A549 (cell line): ENCODE measurements at regions not wholly inside any gene's neighbourhood (a gene's known extent, or its start where the extent isn't known, plus 50 kb on each side); places are given as distances from the start of the nearest gene placed in this dataset.
"Not testable (repeated sequence)": the region's sequence is repeated elsewhere in the genome, so short reads cannot be mapped to it uniquely, and the experiment has no call there.

Experiments
- ATAC-seq, 2 experiments: fragments of 200-7000 bp in 1 of 2; fragments of >200 bp in 1 of 2; cut with Nextera tagmentation in 1 of 2; cut with Tn5 transposase in 1 of 2; 3 replicates each; pipeline versions ENCODE4 v1.8.0 to v1.9.1; 2018 to 2020; ENCODE audit warnings: mild to moderate bottlenecking in 1 of 2, moderate library complexity in 1 of 2
- CTCF ChIA-PET: fragments of 300-600 bp; sonication (Branson Sonifier 250); formaldehyde crosslinking; extraction: SDS; loops from one replicate; lab custom pipeline; 2021; ENCODE audit warnings: antibody characterized with exemption, inconsistent platforms; lab: Yijun Ruan, JAX
- POLR2A ChIA-PET: fragments of 350-600 bp; formaldehyde crosslinking; extraction: SDS; loops from one replicate; lab custom pipeline; 2021; ENCODE audit warnings: antibody characterized with exemption, inconsistent platforms; lab: Yijun Ruan, JAX
- DNase-seq, 2 experiments: peaks; one replicate each; pipeline versions ENCODE4 v3.0.0 to v3.0.0-alpha.2; 2011 to 2016; ENCODE audit warnings: low read depth in 1 of 2, low spot score in 1 of 2
- FAIRE-seq: peaks from 2 replicates; lab custom pipeline; 2011; peaks lifted over from hg19 to GRCh38; lab: Jason Lieb, UNC
- H3K27ac ChIP-seq, 2 experiments: fragments of >200 bp; sonication (Bioruptor Twin); formaldehyde crosslinking; 3 replicates each; pipeline ENCODE4 v1.5.1; 2016 to 2017
- H3K4me1 ChIP-seq: fragments of >200 bp; sonication (Bioruptor Twin); formaldehyde crosslinking; 3 replicates; pipeline ENCODE4 v1.6.1; 2016
- H3K4me2 ChIP-seq: fragments of >200 bp; sonication (Bioruptor Twin); formaldehyde crosslinking; 3 replicates; pipeline ENCODE4 v1.6.1; 2016
- H3K4me3 ChIP-seq: fragments of >200 bp; sonication (Bioruptor Twin); formaldehyde crosslinking; 3 replicates; pipeline ENCODE4 v1.5.1; 2016
- H3K9me3 ChIP-seq: fragments of >200 bp; sonication (Bioruptor Twin); formaldehyde crosslinking; 3 replicates; pipeline ENCODE4 v1.6.1; 2016
- CBX2 ChIP-seq: fragments of 200-600 bp; sonication (generic); IDR thresholded peaks from 2 replicates; pipeline ENCODE4 v1.6.1; 2016; ENCODE audit warnings: low read depth, mild to moderate bottlenecking, borderline replicate concordance
- CEBPB ChIP-seq, 2 experiments: fragments of >200 bp in 1 of 2; sonication (Bioruptor Twin) in 1 of 2; formaldehyde crosslinking in 1 of 2; IDR thresholded peaks; 2 replicates each; pipeline ENCODE4 v1.6.1; 2012 to 2016
- FOSB ChIP-seq: fragments of 250-450 bp; sonication (Bioruptor Pico); IDR thresholded peaks from 2 replicates; pipeline ENCODE4 v1.5.0; 2020; ENCODE audit warnings: mild to moderate bottlenecking, moderate library complexity
- FOSL2 ChIP-seq, 2 experiments: fragments of 450-650 bp in 1 of 2; fragments of >200 bp in 1 of 2; sonication (Bioruptor Twin) in 1 of 2; formaldehyde crosslinking; IDR thresholded peaks; 2 replicates each; pipeline versions ENCODE4 v1.5.0 to v1.6.1; 2016 to 2020; ENCODE audit warnings: mild to moderate bottlenecking in 1 of 2, moderate library complexity in 1 of 2
- FOXS1 ChIP-seq: fragments of 250-450 bp; sonication (Bioruptor Pico); IDR thresholded peaks from 2 replicates; pipeline ENCODE4 v1.5.0; 2020; ENCODE audit warnings: mild to moderate bottlenecking, moderate library complexity
- HDAC2 ChIP-seq: fragments of 200-600 bp; sonication (generic); IDR thresholded peaks from 2 replicates; pipeline ENCODE4 v1.6.1; 2016
- HEYL ChIP-seq: fragments of 250-450 bp; sonication (Bioruptor Pico); IDR thresholded peaks from 2 replicates; pipeline ENCODE4 v1.8.0; 2021; ENCODE audit warnings: mild to moderate bottlenecking, moderate library complexity
- HOXB13 ChIP-seq: fragments of 250-450 bp; sonication (Bioruptor Pico); IDR thresholded peaks from 2 replicates; pipeline ENCODE4 v1.5.0; 2020; ENCODE audit warnings: low read depth, mild to moderate bottlenecking, moderate library complexity
- HOXB5 ChIP-seq: fragments of 250-450 bp; sonication (Bioruptor Pico); IDR thresholded peaks from 2 replicates; pipeline ENCODE4 v1.5.0; 2020; ENCODE audit warnings: mild to moderate bottlenecking, moderate library complexity
- JUN ChIP-seq, 2 experiments: fragments of >200 bp; sonication (Bioruptor Twin); formaldehyde crosslinking; IDR thresholded peaks; 2 replicates in 1 of 2; 3 replicates in 1 of 2; pipeline ENCODE4 v1.6.1; 2016 to 2017
- JUNB ChIP-seq: fragments of >200 bp; sonication (Bioruptor Twin); formaldehyde crosslinking; IDR thresholded peaks from 2 replicates; pipeline ENCODE4 v1.6.1; 2016
- KDM1A ChIP-seq: fragments of 200-600 bp; sonication (generic); IDR thresholded peaks from 2 replicates; pipeline ENCODE4 v1.6.1; 2016; ENCODE audit warnings: low read depth, mild to moderate bottlenecking
- KDM5A ChIP-seq: fragments of 200-600 bp; sonication (generic); IDR thresholded peaks from 2 replicates; pipeline ENCODE4 v1.6.1; 2016; ENCODE audit warnings: antibody characterized with exemption, mild to moderate bottlenecking
- MAZ ChIP-seq: fragments of 150-350 bp; IDR thresholded peaks from 2 replicates; pipeline ENCODE4 v1.6.1; 2014; ENCODE audit warnings: antibody characterized with exemption, low read depth, low read length, borderline replicate concordance
- NPAS2 ChIP-seq: fragments of 250-450 bp; sonication (Bioruptor Pico); IDR thresholded peaks from 2 replicates; pipeline ENCODE4 v1.8.0; 2022; ENCODE audit warnings: mild to moderate bottlenecking, moderate library complexity, borderline replicate concordance
- PHF8 ChIP-seq: fragments of 200-600 bp; sonication (generic); IDR thresholded peaks from 2 replicates; pipeline ENCODE4 v1.6.1; 2016; ENCODE audit warnings: low read depth, mild to moderate bottlenecking, antibody characterized with exemption, moderate library complexity, borderline replicate concordance
- RAD21 ChIP-seq, 2 experiments: fragments of >200 bp in 1 of 2; sonication (Bioruptor Twin) in 1 of 2; formaldehyde crosslinking in 1 of 2; IDR thresholded peaks in 1 of 2; conservative IDR thresholded peaks in 1 of 2; 2 replicates in 1 of 2; 3 replicates in 1 of 2; pipeline ENCODE4 v1.6.1; 2012 to 2018; ENCODE audit warnings: inconsistent platforms in 1 of 2
- RCOR1 ChIP-seq: fragments of 150-350 bp; IDR thresholded peaks from 2 replicates; pipeline ENCODE4 v1.6.1; 2014; ENCODE audit warnings: antibody characterized with exemption, low read length, low read depth
- RFX5 ChIP-seq: fragments of 450-650 bp; IDR thresholded peaks from 2 replicates; pipeline ENCODE4 v1.7.1; 2014; ENCODE audit warnings: antibody characterized with exemption, mild to moderate bottlenecking, moderate library complexity
- TP53 ChIP-seq: fragments of 250-450 bp; sonication (Bioruptor Pico); IDR thresholded peaks from 2 replicates; pipeline ENCODE4 v1.5.0; 2021; ENCODE audit warnings: mild to moderate bottlenecking, moderate library complexity
- ZNF302 ChIP-seq: fragments of 250-450 bp; sonication (Bioruptor Pico); IDR thresholded peaks from 2 replicates; pipeline ENCODE4 v1.9.0; 2021; ENCODE audit warnings: inconsistent platforms, mild to moderate bottlenecking, moderate library complexity
- ZSCAN20 ChIP-seq: fragments of 250-450 bp; sonication (Bioruptor Pico); IDR thresholded peaks from 2 replicates; pipeline ENCODE4 v1.8.0; 2022; ENCODE audit warnings: mild to moderate bottlenecking, moderate library complexity
- WGBS: methylation state at CpG from one replicate; pipeline ENCODE4 v1.1.6; 2017; ENCODE audit errors: missing lambda C conversion rate; 5-methylcytosine and 5-hydroxymethylcytosine counted together
- TF ChIP-seq, protein P1 (sequence below): IDR thresholded peaks from 2 replicates; pipeline ENCODE4 v1.6.1; 2012
- TF ChIP-seq, protein P2 (sequence below): IDR thresholded peaks from 2 replicates; pipeline ENCODE4 v1.6.1; 2012
- TF ChIP-seq, protein P3 (sequence below): fragments of 200-600 bp; sonication (generic); IDR thresholded peaks from 2 replicates; pipeline ENCODE4 v1.6.1; 2016; ENCODE audit warnings: antibody characterized with exemption, mild to moderate bottlenecking, moderate library complexity
- TF ChIP-seq, protein P4 (sequence below): fragments of >200 bp; sonication (Bioruptor Twin); formaldehyde crosslinking; IDR thresholded peaks from 3 replicates; pipeline ENCODE4 v1.6.1; 2016

DNA sequence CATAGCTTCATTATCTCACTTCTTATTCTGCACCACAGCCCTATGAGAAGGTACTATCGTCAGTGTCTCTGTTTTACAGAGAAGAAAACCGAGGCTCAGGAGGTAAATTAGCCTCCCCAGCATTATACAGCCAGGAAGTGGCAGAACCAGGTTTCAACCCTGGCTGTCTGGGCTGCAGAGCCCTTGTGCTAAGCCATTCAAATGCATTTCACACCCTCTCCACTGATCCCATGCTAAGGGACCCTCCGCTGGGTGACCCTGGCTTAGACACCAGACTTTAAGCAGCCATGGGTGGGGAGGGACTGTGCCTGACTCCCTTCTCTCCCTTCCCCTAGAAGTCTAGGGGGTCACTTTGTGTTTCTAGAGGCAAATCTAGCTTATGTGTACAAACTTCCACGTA, 87.5 kb downstream of the RRAGC start:
- no peaks in the 10 kb centered on the region for H3K9me3 ChIP-seq
- H3K27ac ChIP-seq: no peak overlapping the region
- H3K4me3 ChIP-seq: no peak overlapping the region
- DNase-seq (no peak), ATAC-seq (no peak), FAIRE-seq (no peak)
- no peak overlapping the region for H3K4me2 ChIP-seq
- WGBS: 6% methylated on average over 4 of the region's 4 CpGs
- TF ChIP-seq HEYL (CRISPR knock-in tag) (no peak), CBX2 (no peak), RFX5 (no peak), HOXB13 (CRISPR knock-in tag) (no peak), ZSCAN20 (CRISPR knock-in tag) (no peak), RAD21 (conservative IDR thresholded peaks at IDR 0.05 in 1 of 2, IDR thresholded peaks at IDR 0.05 in 1 of 2) (no peak), JUNB (no peak), JUN (IDR thresholded peaks at IDR 0.05) (no peak), RCOR1 (no peak), HOXB5 (CRISPR knock-in tag) (no peak), FOXS1 (CRISPR knock-in tag) (no peak), ZNF302 (CRISPR knock-in tag) (no peak), TP53 (CRISPR knock-in tag) (no peak), FOSL2 (IDR thresholded peaks at IDR 0.05) (no peak), FOSL2 (CRISPR knock-in tag; IDR thresholded peaks at IDR 0.05) (no peak), MAZ (no peak), KDM1A (no peak), NPAS2 (CRISPR knock-in tag) (no peak), HDAC2 (no peak)
- no peaks in the 10 kb centered on the region for H3K4me1 ChIP-seq
- POLR2A ChIA-PET: no interaction called here
- CTCF ChIA-PET: no interaction called here

DNA sequence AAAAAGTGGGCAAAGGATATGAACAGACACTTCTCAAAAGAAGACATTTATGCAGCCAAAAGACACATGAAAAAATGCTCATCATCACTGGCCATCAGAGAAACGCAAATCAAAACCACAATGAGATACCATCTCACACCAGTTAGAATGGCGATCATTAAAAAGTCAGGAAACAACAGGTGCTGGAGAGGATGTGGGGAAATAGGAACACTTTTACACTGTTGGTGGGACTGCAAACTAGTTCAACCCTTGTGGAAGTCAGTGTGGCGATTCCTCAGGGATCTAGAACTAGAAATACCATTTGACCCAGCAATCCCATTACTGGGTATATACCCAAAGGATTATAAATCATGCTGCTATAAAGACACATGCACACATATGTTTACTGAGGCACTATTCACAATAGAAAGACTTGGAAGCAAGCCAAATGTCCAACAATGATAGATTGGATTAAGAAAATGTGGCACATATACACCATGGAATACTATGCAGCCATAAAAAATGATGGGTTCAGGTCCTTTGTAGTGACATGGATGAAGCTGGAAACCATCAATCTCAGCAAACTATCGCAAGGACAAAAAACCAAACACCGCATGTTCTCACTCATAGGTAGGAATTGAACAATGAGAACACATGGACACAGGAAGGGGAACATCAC, 88.9 kb downstream of the RRAGC start:
- CTCF ChIA-PET, FAIRE-seq, DNase-seq, H3K4me3 ChIP-seq, H3K9me3 ChIP-seq, POLR2A ChIA-PET, ATAC-seq, H3K4me2 ChIP-seq, H3K27ac ChIP-seq, H3K4me1 ChIP-seq: not testable (repeated sequence)
- 60% methylated on average over 3 of the region's 5 CpGs for WGBS

DNA sequence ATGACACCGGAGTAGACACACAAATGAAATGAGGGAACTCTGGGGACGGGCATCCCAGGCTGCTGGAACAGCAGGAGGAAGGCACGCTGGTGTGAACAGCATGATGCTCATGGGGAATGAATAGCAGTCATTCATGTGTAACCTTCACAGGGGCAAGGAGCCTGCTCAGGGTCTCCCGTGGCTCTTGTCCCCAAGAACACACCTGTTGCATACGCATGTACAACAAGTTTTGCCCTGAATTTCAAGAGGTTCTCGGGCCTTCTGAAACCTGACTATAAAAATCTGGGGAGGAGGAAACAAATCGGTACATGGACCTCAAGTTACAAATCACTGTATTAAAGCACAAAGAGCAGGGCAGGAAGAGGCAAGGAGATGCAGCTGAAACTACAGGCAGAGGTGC, 93.4 kb downstream of the RRAGC start:
- no peak for ATAC-seq
- POLR2A ChIA-PET: no interaction called here

More for the DNA sequence above, 93.4 kb downstream of the RRAGC start:
- Histone ChIP-seq H3K4me2 (no peak overlapping the region), H3K4me3 (no peak overlapping the region), H3K9me3 (no peaks in the 10 kb centered on the region), H3K4me1 (no peaks in the 10 kb centered on the region), H3K27ac (no peak overlapping the region)
- FAIRE-seq (no peak), DNase-seq (no peak)
- 6% methylated on average over 7 of the region's 7 CpGs for WGBS
- no peak for TF ChIP-seq FOSB
- TF ChIP-seq FOSL2 (IDR thresholded peaks at IDR 0.05): no peak
- TF ChIP-seq FOSL2 (CRISPR knock-in tag; IDR thresholded peaks at IDR 0.05): no peak
- TF ChIP-seq, protein P1, sequence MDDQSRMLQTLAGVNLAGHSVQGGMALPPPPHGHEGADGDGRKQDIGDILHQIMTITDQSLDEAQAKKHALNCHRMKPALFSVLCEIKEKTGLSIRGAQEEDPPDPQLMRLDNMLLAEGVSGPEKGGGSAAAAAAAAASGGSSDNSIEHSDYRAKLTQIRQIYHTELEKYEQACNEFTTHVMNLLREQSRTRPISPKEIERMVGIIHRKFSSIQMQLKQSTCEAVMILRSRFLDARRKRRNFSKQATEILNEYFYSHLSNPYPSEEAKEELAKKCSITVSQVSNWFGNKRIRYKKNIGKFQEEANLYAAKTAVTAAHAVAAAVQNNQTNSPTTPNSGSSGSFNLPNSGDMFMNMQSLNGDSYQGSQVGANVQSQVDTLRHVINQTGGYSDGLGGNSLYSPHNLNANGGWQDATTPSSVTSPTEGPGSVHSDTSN: no peak
- no peak for TF ChIP-seq CEBPB (IDR thresholded peaks at IDR 0.05)
- TF ChIP-seq PHF8: no peak
- TF ChIP-seq, protein P2, sequence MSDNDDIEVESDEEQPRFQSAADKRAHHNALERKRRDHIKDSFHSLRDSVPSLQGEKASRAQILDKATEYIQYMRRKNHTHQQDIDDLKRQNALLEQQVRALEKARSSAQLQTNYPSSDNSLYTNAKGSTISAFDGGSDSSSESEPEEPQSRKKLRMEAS: no peak
- TF ChIP-seq, protein P3, sequence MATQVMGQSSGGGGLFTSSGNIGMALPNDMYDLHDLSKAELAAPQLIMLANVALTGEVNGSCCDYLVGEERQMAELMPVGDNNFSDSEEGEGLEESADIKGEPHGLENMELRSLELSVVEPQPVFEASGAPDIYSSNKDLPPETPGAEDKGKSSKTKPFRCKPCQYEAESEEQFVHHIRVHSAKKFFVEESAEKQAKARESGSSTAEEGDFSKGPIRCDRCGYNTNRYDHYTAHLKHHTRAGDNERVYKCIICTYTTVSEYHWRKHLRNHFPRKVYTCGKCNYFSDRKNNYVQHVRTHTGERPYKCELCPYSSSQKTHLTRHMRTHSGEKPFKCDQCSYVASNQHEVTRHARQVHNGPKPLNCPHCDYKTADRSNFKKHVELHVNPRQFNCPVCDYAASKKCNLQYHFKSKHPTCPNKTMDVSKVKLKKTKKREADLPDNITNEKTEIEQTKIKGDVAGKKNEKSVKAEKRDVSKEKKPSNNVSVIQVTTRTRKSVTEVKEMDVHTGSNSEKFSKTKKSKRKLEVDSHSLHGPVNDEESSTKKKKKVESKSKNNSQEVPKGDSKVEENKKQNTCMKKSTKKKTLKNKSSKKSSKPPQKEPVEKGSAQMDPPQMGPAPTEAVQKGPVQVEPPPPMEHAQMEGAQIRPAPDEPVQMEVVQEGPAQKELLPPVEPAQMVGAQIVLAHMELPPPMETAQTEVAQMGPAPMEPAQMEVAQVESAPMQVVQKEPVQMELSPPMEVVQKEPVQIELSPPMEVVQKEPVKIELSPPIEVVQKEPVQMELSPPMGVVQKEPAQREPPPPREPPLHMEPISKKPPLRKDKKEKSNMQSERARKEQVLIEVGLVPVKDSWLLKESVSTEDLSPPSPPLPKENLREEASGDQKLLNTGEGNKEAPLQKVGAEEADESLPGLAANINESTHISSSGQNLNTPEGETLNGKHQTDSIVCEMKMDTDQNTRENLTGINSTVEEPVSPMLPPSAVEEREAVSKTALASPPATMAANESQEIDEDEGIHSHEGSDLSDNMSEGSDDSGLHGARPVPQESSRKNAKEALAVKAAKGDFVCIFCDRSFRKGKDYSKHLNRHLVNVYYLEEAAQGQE: no peak
- TF ChIP-seq HOXB13 (CRISPR knock-in tag): no peak
- no peak for TF ChIP-seq ZNF302 (CRISPR knock-in tag)
- no peak for TF ChIP-seq KDM5A
- no peak for TF ChIP-seq MAZ
- no peak for TF ChIP-seq HEYL (CRISPR knock-in tag)
- TF ChIP-seq, protein P4, sequence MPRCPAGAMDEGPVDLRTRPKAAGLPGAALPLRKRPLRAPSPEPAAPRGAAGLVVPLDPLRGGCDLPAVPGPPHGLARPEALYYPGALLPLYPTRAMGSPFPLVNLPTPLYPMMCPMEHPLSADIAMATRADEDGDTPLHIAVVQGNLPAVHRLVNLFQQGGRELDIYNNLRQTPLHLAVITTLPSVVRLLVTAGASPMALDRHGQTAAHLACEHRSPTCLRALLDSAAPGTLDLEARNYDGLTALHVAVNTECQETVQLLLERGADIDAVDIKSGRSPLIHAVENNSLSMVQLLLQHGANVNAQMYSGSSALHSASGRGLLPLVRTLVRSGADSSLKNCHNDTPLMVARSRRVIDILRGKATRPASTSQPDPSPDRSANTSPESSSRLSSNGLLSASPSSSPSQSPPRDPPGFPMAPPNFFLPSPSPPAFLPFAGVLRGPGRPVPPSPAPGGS: no peak
- CTCF ChIA-PET: no interaction called here
